ENCODE measurements at regions not wholly inside any gene's neighbourhood (a gene's known extent, or its start where the extent isn't known, plus 50 kb on each side); places are given as distances from the start of the nearest gene placed in this dataset.

DNA sequence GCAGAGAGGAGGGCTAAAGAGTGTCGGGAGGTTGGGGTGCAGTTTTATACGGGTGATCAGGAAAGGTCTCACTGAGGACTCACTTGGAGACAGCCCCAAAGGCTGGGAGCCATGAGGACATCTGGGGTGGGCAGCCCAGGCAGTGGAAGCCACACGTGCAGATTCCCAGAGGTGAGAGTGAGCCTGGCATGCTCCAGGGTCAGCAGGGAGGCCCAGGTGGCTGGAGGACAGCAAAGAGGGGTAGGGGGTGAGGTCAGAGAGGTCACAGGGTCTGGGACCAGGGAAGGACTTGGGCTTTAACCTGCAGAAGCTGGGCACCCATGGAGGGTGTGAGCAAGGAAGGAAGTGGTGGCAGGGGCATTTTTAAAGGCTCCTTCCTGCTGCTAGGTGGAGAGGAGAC lies 481.7 kb downstream of the MATN1 start (continued):
- TF ChIP-seq PPARA (CRISPR knock-in tag; IDR thresholded peaks at IDR 0.05; ENCODE audit: borderline replicate concordance) (no peak), ESRRG (CRISPR knock-in tag; IDR thresholded peaks at IDR 0.05) (no peak), BACH2 (CRISPR knock-in tag; IDR thresholded peaks at IDR 0.05; ENCODE audit: borderline replicate concordance) (no peak)

GRCh38 chr1:30234091-30234490 lies 489.3 kb downstream of the MATN1 start:
- TF ChIP-seq ZNF70 (CRISPR knock-in tag; IDR thresholded peaks at IDR 0.05) (no peak), ARNTL (CRISPR knock-in tag; IDR thresholded peaks at IDR 0.05; ENCODE audit: borderline replicate concordance, low read depth) (no peak)
- no peak for ATAC-seq

- no peak for ATAC-seq
- TF ChIP-seq ZNF565 (CRISPR knock-in tag; conservative IDR thresholded peaks at IDR 0.05; ENCODE audit: low read depth), result no peak
- TF ChIP-seq ZFP30 (CRISPR knock-in tag; IDR thresholded peaks at IDR 0.05), result no peak
- TF ChIP-seq ZNF8 (CRISPR knock-in tag; IDR thresholded peaks at IDR 0.05), result no peak
- no peak for TF ChIP-seq ESRRG (CRISPR knock-in tag; IDR thresholded peaks at IDR 0.05)
- no peak for TF ChIP-seq ZNF70 (CRISPR knock-in tag; IDR thresholded peaks at IDR 0.05)
- TF ChIP-seq SNAI2 (CRISPR knock-in tag; IDR thresholded peaks at IDR 0.05), result no peak
- TF ChIP-seq TCF4 (CRISPR knock-in tag; IDR thresholded peaks at IDR 0.05; ENCODE audit: borderline replicate concordance), result no peak
- no peak for TF ChIP-seq CSDC2 (CRISPR knock-in tag; IDR thresholded peaks at IDR 0.05)
- no peak for TF ChIP-seq BACH2 (CRISPR knock-in tag; IDR thresholded peaks at IDR 0.05; ENCODE audit: borderline replicate concordance)
- TF ChIP-seq RARB (CRISPR knock-in tag; IDR thresholded peaks at IDR 0.05), result no peak
- TF ChIP-seq PPARA (CRISPR knock-in tag; IDR thresholded peaks at IDR 0.05; ENCODE audit: borderline replicate concordance), result no peak
- no peak for TF ChIP-seq ZFP3 (CRISPR knock-in tag; IDR thresholded peaks at IDR 0.05)
- no peak for TF ChIP-seq ISL1 (CRISPR knock-in tag; IDR thresholded peaks at IDR 0.05)
- no peak for TF ChIP-seq ARNTL (CRISPR knock-in tag; IDR thresholded peaks at IDR 0.05; ENCODE audit: borderline replicate concordance, low read depth)
- TF ChIP-seq, protein P1, sequence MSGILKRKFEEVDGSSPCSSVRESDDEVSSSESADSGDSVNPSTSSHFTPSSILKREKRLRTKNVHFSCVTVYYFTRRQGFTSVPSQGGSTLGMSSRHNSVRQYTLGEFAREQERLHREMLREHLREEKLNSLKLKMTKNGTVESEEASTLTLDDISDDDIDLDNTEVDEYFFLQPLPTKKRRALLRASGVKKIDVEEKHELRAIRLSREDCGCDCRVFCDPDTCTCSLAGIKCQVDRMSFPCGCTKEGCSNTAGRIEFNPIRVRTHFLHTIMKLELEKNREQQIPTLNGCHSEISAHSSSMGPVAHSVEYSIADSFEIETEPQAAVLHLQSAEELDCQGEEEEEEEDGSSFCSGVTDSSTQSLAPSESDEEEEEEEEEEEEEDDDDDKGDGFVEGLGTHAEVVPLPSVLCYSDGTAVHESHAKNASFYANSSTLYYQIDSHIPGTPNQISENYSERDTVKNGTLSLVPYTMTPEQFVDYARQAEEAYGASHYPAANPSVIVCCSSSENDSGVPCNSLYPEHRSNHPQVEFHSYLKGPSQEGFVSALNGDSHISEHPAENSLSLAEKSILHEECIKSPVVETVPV (CRISPR knock-in tag; IDR thresholded peaks at IDR 0.05), result no peak
Observed at GRCh38 chr1:30232288-30232899, 491.0 kb downstream of the MATN1 start.

DNA sequence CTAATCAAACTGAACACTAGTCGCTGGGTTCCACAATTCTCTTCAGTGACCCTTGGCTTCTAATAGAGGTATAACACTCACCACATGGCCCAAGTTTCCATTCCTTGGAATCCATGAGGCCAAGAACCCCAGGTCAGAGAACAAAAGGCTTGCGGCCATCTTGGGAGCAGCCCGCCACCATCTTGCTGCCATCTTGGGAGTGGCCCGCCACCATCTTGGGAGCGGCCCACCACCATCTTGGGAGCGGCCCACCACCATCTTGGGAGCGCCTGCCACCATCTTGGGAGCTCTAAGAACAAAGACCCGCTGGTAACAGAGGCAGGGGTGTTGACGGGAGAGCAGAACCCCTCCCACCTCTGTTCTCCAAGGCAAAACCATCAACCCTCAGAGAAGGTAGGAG lies 493.4 kb downstream of the MATN1 start:
- TF ChIP-seq CSDC2 (CRISPR knock-in tag; IDR thresholded peaks at IDR 0.05), result no peak
- no peak for TF ChIP-seq PPARA (CRISPR knock-in tag; IDR thresholded peaks at IDR 0.05; ENCODE audit: borderline replicate concordance)
- TF ChIP-seq PATZ1 (CRISPR knock-in tag; IDR thresholded peaks at IDR 0.05; ENCODE audit: borderline replicate concordance), result no peak
- no peak for TF ChIP-seq SNAI2 (CRISPR knock-in tag; IDR thresholded peaks at IDR 0.05)
- TF ChIP-seq TOX (CRISPR knock-in tag; IDR thresholded peaks at IDR 0.05; ENCODE audit: borderline replicate concordance), result no peak
- TF ChIP-seq ZNF70 (CRISPR knock-in tag; IDR thresholded peaks at IDR 0.05), result no peak
- no peak for TF ChIP-seq ZNF565 (CRISPR knock-in tag; conservative IDR thresholded peaks at IDR 0.05; ENCODE audit: low read depth)
- TF ChIP-seq ZNF8 (CRISPR knock-in tag; IDR thresholded peaks at IDR 0.05), result no peak
- TF ChIP-seq, protein P1 (CRISPR knock-in tag; IDR thresholded peaks at IDR 0.05), result no peak
- no peak for TF ChIP-seq ESRRG (CRISPR knock-in tag; IDR thresholded peaks at IDR 0.05)
- no peak for TF ChIP-seq TCF4 (CRISPR knock-in tag; IDR thresholded peaks at IDR 0.05; ENCODE audit: borderline replicate concordance)
- no peak for TF ChIP-seq TSHZ2 (CRISPR knock-in tag; IDR thresholded peaks at IDR 0.05)
- no peak for TF ChIP-seq GLIS3 (CRISPR knock-in tag; IDR thresholded peaks at IDR 0.05)
- no peak for TF ChIP-seq OSR1 (CRISPR knock-in tag; IDR thresholded peaks at IDR 0.05)
- TF ChIP-seq ZFP30 (CRISPR knock-in tag; IDR thresholded peaks at IDR 0.05), result no peak
- no peak for TF ChIP-seq POU6F1 (CRISPR knock-in tag; IDR thresholded peaks at IDR 0.05; ENCODE audit: borderline replicate concordance, low read depth)
- TF ChIP-seq CREB5 (CRISPR knock-in tag; IDR thresholded peaks at IDR 0.05; ENCODE audit: low read depth), result no peak
- no peak for TF ChIP-seq RARB (CRISPR knock-in tag; IDR thresholded peaks at IDR 0.05)
- ATAC-seq, result no peak
